WTC11 (cell line): ENCODE measurements at regions not wholly inside any gene's neighbourhood (a gene's known extent, or its start where the extent isn't known, plus 50 kb on each side); places are given as distances from the start of the nearest gene placed in this dataset.

Source experiments
- ATAC-seq: fragments of 200-7000 bp; cut with Tn5 transposase; 2 replicates; pipeline ENCODE4 v1.10.0; 2021; ENCODE audit warnings: mild to moderate bottlenecking, moderate library complexity
- CTCF ChIA-PET: fragments of 300-600 bp; sonication (Branson Sonifier 250); formaldehyde crosslinking; loops from one replicate; lab custom pipeline; 2021; ENCODE audit warnings: antibody characterized with exemption; lab: Charles Lee
- POLR2A ChIA-PET: fragments of 350-600 bp; sonication (Branson Sonifier 250); formaldehyde crosslinking; loops from one replicate; lab custom pipeline; 2021; ENCODE audit warnings: antibody characterized with exemption; lab: Charles Lee
- DNase-seq: peaks from one replicate; pipeline ENCODE4 v3.0.0; 2021; ENCODE audit warnings: low spot score
- H3K27ac Mint-ChIP-seq: 2 replicates; pipeline ENCODE4 v1.8.0; 2021; ENCODE audit warnings: mixed read lengths
- H3K27me3 Mint-ChIP-seq: 2 replicates; pipeline ENCODE4 v1.8.0; 2021; ENCODE audit warnings: low read depth, mild to moderate bottlenecking, moderate library complexity, mixed read lengths
- H3K36me3 Mint-ChIP-seq: 2 replicates; pipeline ENCODE4 v1.8.0; 2021; ENCODE audit warnings: mixed read lengths
- H3K4me1 Mint-ChIP-seq: 2 replicates; pipeline ENCODE4 v1.8.0; 2022; ENCODE audit warnings: mixed read lengths
- H3K4me3 Mint-ChIP-seq: 2 replicates; pipeline ENCODE4 v1.8.0; 2021; ENCODE audit warnings: mild to moderate bottlenecking, moderate library complexity, mixed read lengths
- H3K9me3 Mint-ChIP-seq: 2 replicates; pipeline ENCODE4 v1.8.0; 2021; ENCODE audit warnings: mixed read lengths
- ARID4B ChIP-seq: sonication (generic); formaldehyde crosslinking; IDR thresholded peaks from 2 replicates; pipeline ENCODE4 v1.8.0; 2023; ENCODE audit warnings: missing genetic modification reagents, mild to moderate bottlenecking, borderline replicate concordance
- ATF1 ChIP-seq: sonication (generic); formaldehyde crosslinking; IDR thresholded peaks from 2 replicates; pipeline ENCODE4 v1.8.1; 2023; ENCODE audit warnings: mild to moderate bottlenecking, moderate library complexity, missing genetic modification reagents
- ATF3 ChIP-seq: sonication (generic); formaldehyde crosslinking; conservative IDR thresholded peaks from 2 replicates; pipeline ENCODE4 v1.8.1; 2022; ENCODE audit warnings: mild to moderate bottlenecking, missing genetic modification reagents
- ATF6 ChIP-seq: sonication (generic); formaldehyde crosslinking; IDR thresholded peaks from 2 replicates; pipeline ENCODE4 v1.8.1; 2023; ENCODE audit warnings: mild to moderate bottlenecking, missing genetic modification reagents
- CBFB ChIP-seq: sonication (generic); formaldehyde crosslinking; IDR thresholded peaks from 2 replicates; pipeline ENCODE4 v1.8.1; 2022; ENCODE audit warnings: mild to moderate bottlenecking, low read depth, missing genetic modification reagents
- FOXP1 ChIP-seq: sonication (generic); formaldehyde crosslinking; IDR thresholded peaks from 2 replicates; pipeline ENCODE4 v1.8.0; 2022; ENCODE audit warnings: missing genetic modification reagents, mild to moderate bottlenecking, moderate library complexity, borderline replicate concordance
- GTF2I ChIP-seq: fragments of 250-450 bp; sonication (Bioruptor Pico); conservative IDR thresholded peaks from 2 replicates; pipeline ENCODE4 v1.4.0; 2021; ENCODE audit warnings: mild to moderate bottlenecking
- IRF1 ChIP-seq: sonication (generic); formaldehyde crosslinking; IDR thresholded peaks from 2 replicates; pipeline ENCODE4 v1.8.0; 2023; ENCODE audit warnings: missing genetic modification reagents
- IRF2 ChIP-seq: sonication (generic); formaldehyde crosslinking; IDR thresholded peaks from 2 replicates; pipeline ENCODE4 v1.8.0; 2022; ENCODE audit warnings: low read depth, missing genetic modification reagents, borderline replicate concordance
- MLX ChIP-seq: sonication (generic); formaldehyde crosslinking; IDR thresholded peaks from 2 replicates; pipeline ENCODE4 v1.8.1; 2023; ENCODE audit warnings: mild to moderate bottlenecking, missing genetic modification reagents, moderate library complexity
- NR2C2 ChIP-seq: sonication (generic); formaldehyde crosslinking; IDR thresholded peaks from 2 replicates; pipeline ENCODE4 v1.8.0; 2022; ENCODE audit warnings: mild to moderate bottlenecking, missing genetic modification reagents
- TEAD4 ChIP-seq: sonication (generic); formaldehyde crosslinking; IDR thresholded peaks from 2 replicates; pipeline ENCODE4 v1.8.0; 2022; ENCODE audit warnings: mild to moderate bottlenecking, missing genetic modification reagents
- TP53 ChIP-seq: sonication (generic); formaldehyde crosslinking; IDR thresholded peaks from 2 replicates; pipeline ENCODE4 v1.8.1; 2023; ENCODE audit warnings: mild to moderate bottlenecking, missing genetic modification reagents
- ZNF263 ChIP-seq: sonication (generic); formaldehyde crosslinking; IDR thresholded peaks from 2 replicates; pipeline ENCODE4 v1.8.1; 2022; ENCODE audit warnings: low read depth, mild to moderate bottlenecking, moderate library complexity, missing genetic modification reagents
- ZNF317 ChIP-seq: sonication (generic); formaldehyde crosslinking; IDR thresholded peaks from 2 replicates; pipeline ENCODE4 v1.8.1; 2023; ENCODE audit warnings: low read depth, mild to moderate bottlenecking, moderate library complexity, missing genetic modification reagents, borderline replicate concordance
- ZNF396 ChIP-seq: fragments of 250-450 bp; sonication (Bioruptor Pico); IDR thresholded peaks from 2 replicates; pipeline ENCODE4 v1.8.0; 2021; ENCODE audit warnings: mild to moderate bottlenecking, moderate library complexity, borderline replicate concordance
- ZNF425 ChIP-seq: fragments of 250-450 bp; sonication (Bioruptor Pico); conservative IDR thresholded peaks from 2 replicates; pipeline ENCODE4 v1.9.0; 2021; ENCODE audit warnings: mild to moderate bottlenecking
- TF ChIP-seq, protein P1 (sequence below): sonication (generic); formaldehyde crosslinking; IDR thresholded peaks from 2 replicates; pipeline ENCODE4 v1.8.1; 2022; ENCODE audit warnings: missing genetic modification reagents, borderline replicate concordance
- TF ChIP-seq, protein P2 (sequence below): fragments of 250-450 bp; sonication (Bioruptor Pico); IDR thresholded peaks from 2 replicates; pipeline ENCODE4 v2.1.2; 2022; ENCODE audit warnings: mild to moderate bottlenecking, moderate library complexity
- TF ChIP-seq, protein P3 (sequence below): sonication (generic); formaldehyde crosslinking; IDR thresholded peaks from 2 replicates; pipeline ENCODE4 v1.8.0; 2022; ENCODE audit warnings: mild to moderate bottlenecking, missing genetic modification reagents

DNA sequence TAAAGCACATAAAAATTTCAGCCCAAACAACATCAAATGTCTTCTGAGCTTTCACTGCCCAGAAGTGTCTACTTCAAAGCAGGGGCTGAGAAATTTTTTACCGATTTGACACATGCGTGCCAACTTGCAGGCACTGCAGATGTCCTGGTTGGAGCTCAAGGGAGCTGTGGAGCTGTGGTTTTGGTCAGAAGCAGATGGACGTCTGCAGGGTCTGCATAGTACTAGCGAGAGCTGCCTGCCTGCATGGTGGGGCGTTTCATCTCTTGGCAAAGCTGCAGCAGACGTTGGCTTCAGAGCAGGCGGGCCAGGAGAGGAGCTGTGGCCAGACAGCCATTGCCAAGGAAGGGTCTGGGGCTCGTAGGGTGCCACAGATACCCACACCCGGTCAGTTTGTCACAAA, 296.7 kb downstream of the GLRX3 start (continued):
- no peak for TF ChIP-seq FOXP1
- no peak for TF ChIP-seq ZNF425 (CRISPR knock-in tag)
- no peak for TF ChIP-seq ZNF317 (CRISPR knock-in tag)
- no peak for TF ChIP-seq GTF2I (CRISPR knock-in tag)
- no peak for TF ChIP-seq TP53
- TF ChIP-seq, protein P1, sequence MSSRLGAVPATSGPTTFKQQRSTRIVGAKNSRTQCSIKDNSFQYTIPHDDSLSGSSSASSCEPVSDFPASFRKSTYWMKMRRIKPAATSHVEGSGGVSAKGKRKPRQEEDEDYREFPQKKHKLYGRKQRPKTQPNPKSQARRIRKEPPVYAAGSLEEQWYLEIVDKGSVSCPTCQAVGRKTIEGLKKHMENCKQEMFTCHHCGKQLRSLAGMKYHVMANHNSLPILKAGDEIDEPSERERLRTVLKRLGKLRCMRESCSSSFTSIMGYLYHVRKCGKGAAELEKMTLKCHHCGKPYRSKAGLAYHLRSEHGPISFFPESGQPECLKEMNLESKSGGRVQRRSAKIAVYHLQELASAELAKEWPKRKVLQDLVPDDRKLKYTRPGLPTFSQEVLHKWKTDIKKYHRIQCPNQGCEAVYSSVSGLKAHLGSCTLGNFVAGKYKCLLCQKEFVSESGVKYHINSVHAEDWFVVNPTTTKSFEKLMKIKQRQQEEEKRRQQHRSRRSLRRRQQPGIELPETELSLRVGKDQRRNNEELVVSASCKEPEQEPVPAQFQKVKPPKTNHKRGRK (CRISPR knock-in tag), result no peak
- TF ChIP-seq NR2C2 (CRISPR knock-in tag), result no peak
- no peak for TF ChIP-seq IRF2
- TF ChIP-seq ATF3 (CRISPR knock-in tag), result no peak

GRCh38 chr10:130434446-130435385, 298.5 kb downstream of the GLRX3 start:
- ChIA-PET CTCF (no interaction called here), POLR2A (interaction anchor here (0.7 kb wide), 1 partner anchor 597 kb away, joined by 4 read pairs; no protein-coding TSS in a partner anchor)
- Mint-ChIP-seq H3K4me1 (no peaks in the 10 kb centered on the region), H3K4me3 (no peak overlapping the region), H3K9me3 (peaks cover 85% of the 10 kb centered on the region), H3K27ac (no peak overlapping the region), H3K36me3 (peaks cover 92% of the 10 kb centered on the region), H3K27me3 (peaks cover 36% of the 10 kb centered on the region)
- DNase-seq (no peak), ATAC-seq (no peak)
- TF ChIP-seq MLX (CRISPR knock-in tag) (no peak), ATF3 (CRISPR knock-in tag) (no peak), CBFB (CRISPR knock-in tag) (no peak), TEAD4 (CRISPR knock-in tag) (no peak), ZNF263 (CRISPR knock-in tag) (no peak), ATF6 (CRISPR knock-in tag) (no peak), ARID4B (CRISPR knock-in tag) (no peak), IRF1 (CRISPR knock-in tag) (no peak), ATF1 (CRISPR knock-in tag) (no peak), ZNF396 (CRISPR knock-in tag) (no peak)
- TF ChIP-seq, protein P2, sequence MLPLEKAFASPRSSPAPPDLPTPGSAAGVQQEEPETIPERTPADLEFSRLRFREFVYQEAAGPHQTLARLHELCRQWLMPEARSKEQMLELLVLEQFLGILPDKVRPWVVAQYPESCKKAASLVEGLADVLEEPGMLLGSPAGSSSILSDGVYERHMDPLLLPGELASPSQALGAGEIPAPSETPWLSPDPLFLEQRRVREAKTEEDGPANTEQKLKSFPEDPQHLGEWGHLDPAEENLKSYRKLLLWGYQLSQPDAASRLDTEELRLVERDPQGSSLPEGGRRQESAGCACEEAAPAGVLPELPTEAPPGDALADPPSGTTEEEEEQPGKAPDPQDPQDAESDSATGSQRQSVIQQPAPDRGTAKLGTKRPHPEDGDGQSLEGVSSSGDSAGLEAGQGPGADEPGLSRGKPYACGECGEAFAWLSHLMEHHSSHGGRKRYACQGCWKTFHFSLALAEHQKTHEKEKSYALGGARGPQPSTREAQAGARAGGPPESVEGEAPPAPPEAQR, result no peak
- TF ChIP-seq, protein P3, sequence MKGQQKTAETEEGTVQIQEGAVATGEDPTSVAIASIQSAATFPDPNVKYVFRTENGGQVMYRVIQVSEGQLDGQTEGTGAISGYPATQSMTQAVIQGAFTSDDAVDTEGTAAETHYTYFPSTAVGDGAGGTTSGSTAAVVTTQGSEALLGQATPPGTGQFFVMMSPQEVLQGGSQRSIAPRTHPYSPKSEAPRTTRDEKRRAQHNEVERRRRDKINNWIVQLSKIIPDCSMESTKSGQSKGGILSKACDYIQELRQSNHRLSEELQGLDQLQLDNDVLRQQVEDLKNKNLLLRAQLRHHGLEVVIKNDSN, result no peak
